ENCODE measurements at regions not wholly inside any gene's neighbourhood (a gene's known extent, or its start where the extent isn't known, plus 50 kb on each side); places are given as distances from the start of the nearest gene placed in this dataset.

GRCh38 chr5:43855452-43855851 is 252.5 kb downstream of the NNT start:
- DNase-seq, result no peak
- no peak overlapping the region for H3K27ac ChIP-seq
- no peaks in the 10 kb centered on the region for H3K36me3 ChIP-seq
- intact Hi-C loops (cut with DNase I; ENCODE audit: low total_unique reads), result no loop called here
- no peaks in the 10 kb centered on the region for H3K4me1 ChIP-seq
- in situ Hi-C loops (cut with MboI; ENCODE audit: low pct_ligation_motif_present in 1 of 4, low pct_unique_long_range_greater_than_20kb in 1 of 4, low sequenced_read_pairs in 3 of 4), result no loop called here
- no peaks in the 10 kb centered on the region for H3K9me3 ChIP-seq
- no peaks in the 10 kb centered on the region for H3K27me3 ChIP-seq
- no peak overlapping the region for H3K4me3 ChIP-seq
- TF ChIP-seq POLR2A (IDR thresholded peaks at IDR 0.05), result no peak
- no peak for TF ChIP-seq EP300 (IDR thresholded peaks at IDR 0.05; ENCODE audit: low read depth)
- no peak for TF ChIP-seq CTCF (IDR thresholded peaks at IDR 0.05)
- no peak for TF ChIP-seq POLR2AphosphoS5 (IDR thresholded peaks at IDR 0.05)
- WGBS, 2 donors (ENCODE audit: low coverage in 1 of 2), result 52 to 55% methylated on average over 5 of the region's 5 CpGs

GRCh38 chr5:43854697-43855292 is 251.8 kb downstream of the NNT start:
- no peak for TF ChIP-seq CTCF (IDR thresholded peaks at IDR 0.05)
- no peak for TF ChIP-seq EP300 (IDR thresholded peaks at IDR 0.05; ENCODE audit: low read depth)
- no peak for TF ChIP-seq POLR2AphosphoS5 (IDR thresholded peaks at IDR 0.05)
- TF ChIP-seq POLR2A (IDR thresholded peaks at IDR 0.05), result no peak
- Histone ChIP-seq H3K4me3 (no peak overlapping the region), H3K27ac (no peak overlapping the region), H3K9me3 (no peaks in the 10 kb centered on the region), H3K36me3 (no peaks in the 10 kb centered on the region), H3K27me3 (no peaks in the 10 kb centered on the region), H3K4me1 (no peaks in the 10 kb centered on the region)
- no peak for DNase-seq
- 72% methylated on average over 1 of the region's 1 CpG; no CpG with 5 or more reads in 1 of the 2 donors for WGBS, 2 donors (ENCODE audit: low coverage in 1 of 2)
- in situ Hi-C loops (cut with MboI; ENCODE audit: low pct_ligation_motif_present in 1 of 4, low pct_unique_long_range_greater_than_20kb in 1 of 4, low sequenced_read_pairs in 3 of 4), result no loop called here
- intact Hi-C loops (cut with DNase I; ENCODE audit: low total_unique reads), result no loop called here

- intact Hi-C loops (cut with DNase I; ENCODE audit: low total_unique reads), result no loop called here
- in situ Hi-C loops (cut with MboI; ENCODE audit: low pct_ligation_motif_present in 1 of 4, low pct_unique_long_range_greater_than_20kb in 1 of 4, low sequenced_read_pairs in 3 of 4), result no loop called here
- no peak for TF ChIP-seq POLR2AphosphoS5 (IDR thresholded peaks at IDR 0.05)
- TF ChIP-seq EP300 (IDR thresholded peaks at IDR 0.05; ENCODE audit: low read depth), result no peak
- TF ChIP-seq POLR2A (IDR thresholded peaks at IDR 0.05), result no peak
- TF ChIP-seq CTCF (IDR thresholded peaks at IDR 0.05), result no peak
- Histone ChIP-seq H3K27me3 (no peaks in the 10 kb centered on the region), H3K9me3 (no peaks in the 10 kb centered on the region), H3K27ac (no peak overlapping the region), H3K4me1 (no peaks in the 10 kb centered on the region), H3K4me3 (no peak overlapping the region), H3K36me3 (no peaks in the 10 kb centered on the region)
- no peak for DNase-seq
- 86 to 89% methylated on average over 4 of the region's 4 CpGs for WGBS, 2 donors (ENCODE audit: low coverage in 1 of 2)
Observed at GRCh38 chr5:43852279-43852678, 249.3 kb downstream of the NNT start.

- whole genome bisulfite sequencing, 2 donors (ENCODE audit: low coverage in 1 of 2), result 66 to 74% methylated on average over 7 of the region's 7 CpGs
- TF ChIP-seq POLR2AphosphoS5 (IDR thresholded peaks at IDR 0.05), result no peak
- TF ChIP-seq CTCF (IDR thresholded peaks at IDR 0.05), result no peak
- no peak for TF ChIP-seq POLR2A (IDR thresholded peaks at IDR 0.05)
- TF ChIP-seq EP300 (IDR thresholded peaks at IDR 0.05; ENCODE audit: low read depth), result no peak
- Histone ChIP-seq H3K4me3 (no peak overlapping the region), H3K9me3 (no peaks in the 10 kb centered on the region), H3K27ac (no peak overlapping the region), H3K36me3 (no peaks in the 10 kb centered on the region), H3K4me1 (no peaks in the 10 kb centered on the region), H3K27me3 (no peaks in the 10 kb centered on the region)
- in situ Hi-C loops (cut with MboI; ENCODE audit: low pct_ligation_motif_present in 1 of 4, low pct_unique_long_range_greater_than_20kb in 1 of 4, low sequenced_read_pairs in 3 of 4), result no loop called here
- DNase-seq, result no peak
- intact Hi-C loops (cut with DNase I; ENCODE audit: low total_unique reads), result no loop called here
Observed at GRCh38 chr5:43851741-43852140, 248.8 kb downstream of the NNT start.
